DND-41 (cell line): ENCODE measurements at regions not wholly inside any gene's neighbourhood (a gene's known extent, or its start where the extent isn't known, plus 50 kb on each side); places are given as distances from the start of the nearest gene placed in this dataset.

Experiments used
- CTCF ChIP-seq: IDR thresholded peaks from 2 replicates; pipeline ENCODE4 v1.5.1; 2012; ENCODE audit warnings: borderline replicate concordance, low read length, moderate library complexity, mild to moderate bottlenecking; ENCODE audit not compliant: poor library complexity, severe bottlenecking; ENCODE audit errors: extremely low read depth
- EZH2 ChIP-seq: IDR thresholded peaks from 3 replicates; pipeline ENCODE4 v1.6.1; 2012; ENCODE audit warnings: borderline replicate concordance, low read depth, mild to moderate bottlenecking, moderate library complexity, low read length, inconsistent platforms; ENCODE audit not compliant: severe bottlenecking

DNA sequence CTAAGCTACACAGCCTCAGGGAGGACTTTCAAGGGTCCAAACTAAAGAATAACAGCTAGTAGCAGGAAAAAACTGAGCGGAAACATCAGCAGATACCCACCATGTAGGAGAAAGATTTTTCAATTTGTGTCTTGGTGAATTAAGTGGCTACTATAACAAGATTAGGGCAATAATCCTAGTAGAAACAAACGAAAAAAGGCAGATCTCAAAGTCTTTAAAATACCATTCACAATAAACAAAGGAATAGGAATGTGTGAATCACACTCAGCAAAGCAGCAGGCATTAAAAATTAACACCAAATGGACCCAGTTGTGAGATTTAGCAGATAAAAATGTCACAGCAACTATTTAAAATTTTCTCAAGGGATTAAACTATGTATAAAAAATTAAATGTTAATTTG, 761.2 kb downstream of the TENT5A start:
- TF ChIP-seq CTCF = no peak
- no peak for TF ChIP-seq EZH2
